ENCODE measurements at regions not wholly inside any gene's neighbourhood (a gene's known extent, or its start where the extent isn't known, plus 50 kb on each side); places are given as distances from the start of the nearest gene placed in this dataset.

- DNase-seq (ENCODE audit: low spot score), result no peak
- Histone ChIP-seq H3K4me1 (ENCODE audit: insufficient read depth, low read length, poor library complexity, severe bottlenecking) (peaks cover 19% of the 10 kb centered on the region), H4K20me1 (ENCODE audit: insufficient read depth, low read length) (no peaks in the 10 kb centered on the region), H3K79me2 (ENCODE audit: insufficient read depth, low read depth, low read length) (no peaks in the 10 kb centered on the region), H3K9me2 (ENCODE audit: insufficient read depth, low read length) (no peaks in the 10 kb centered on the region), H3K4me3 (ENCODE audit: low read depth, low read length, poor library complexity, severe bottlenecking) (no peak overlapping the region), H3K36me3 (ENCODE audit: insufficient read depth, low read length) (no peaks in the 10 kb centered on the region), H3K27ac (ENCODE audit: low read depth, low read length, poor library complexity, severe bottlenecking) (no peak overlapping the region), H3K9me3 (ENCODE audit: low read length) (no peaks in the 10 kb centered on the region), H3K4me2 (ENCODE audit: low read length) (no peak overlapping the region), H2AFZ (ENCODE audit: low read length) (no peak overlapping the region)
- no peak for TF ChIP-seq EZH2phosphoT487 (IDR thresholded peaks at IDR 0.05; ENCODE audit: borderline replicate concordance, low read depth, low read length)
- TF ChIP-seq CTCF (conservative IDR thresholded peaks at IDR 0.05; ENCODE audit: low read length), result no peak
- POLR2A ChIA-PET, result interaction anchor here (0.9 kb wide), 1 partner anchor 11 kb away, joined by 3 read pairs; no protein-coding TSS in a partner anchor
- intact Hi-C loops (cut with micrococcal nuclease; ENCODE audit: unreplicated experiment), result no loop called here
- CTCF ChIA-PET (ENCODE audit: unreplicated experiment), result no interaction called here
- no TSS peak for BruUV-seq (replicated peaks)
These were observed 106.4 kb upstream of the SERP2 start for GRCh38 chr13:44267203-44267602.

GRCh38 chr13:44267980-44268379, 105.6 kb upstream of the SERP2 start:
- Histone ChIP-seq H2AFZ (ENCODE audit: low read length) (no peak overlapping the region), H3K27ac (ENCODE audit: low read depth, low read length, poor library complexity, severe bottlenecking) (no peak overlapping the region), H3K9me3 (ENCODE audit: low read length) (no peaks in the 10 kb centered on the region), H3K4me3 (ENCODE audit: low read depth, low read length, poor library complexity, severe bottlenecking) (no peak overlapping the region), H3K36me3 (ENCODE audit: insufficient read depth, low read length) (no peaks in the 10 kb centered on the region), H3K4me1 (ENCODE audit: insufficient read depth, low read length, poor library complexity, severe bottlenecking) (peaks cover 27% of the 10 kb centered on the region), H3K4me2 (ENCODE audit: low read length) (no peak overlapping the region), H3K9me2 (ENCODE audit: insufficient read depth, low read length) (no peaks in the 10 kb centered on the region), H4K20me1 (ENCODE audit: insufficient read depth, low read length) (no peaks in the 10 kb centered on the region), H3K79me2 (ENCODE audit: insufficient read depth, low read depth, low read length) (no peaks in the 10 kb centered on the region)
- DNase-seq (ENCODE audit: low spot score), result no peak
- TF ChIP-seq EZH2phosphoT487 (IDR thresholded peaks at IDR 0.05; ENCODE audit: borderline replicate concordance, low read depth, low read length) (no peak), CTCF (conservative IDR thresholded peaks at IDR 0.05; ENCODE audit: low read length) (no peak)
- ChIA-PET POLR2A (interaction anchor here (0.6 to 1.1 kb wide), 2 partner anchors 12 to 31 kb away, joined by 3 read pairs; no protein-coding TSS in a partner anchor), CTCF (ENCODE audit: unreplicated experiment) (no interaction called here)
- BruUV-seq (replicated peaks), result no TSS peak
- intact Hi-C loops (cut with micrococcal nuclease; ENCODE audit: unreplicated experiment), result no loop called here

GRCh38 chr13:44268980-44269379, 104.6 kb upstream of the SERP2 start:
- Histone ChIP-seq H3K79me2 (ENCODE audit: insufficient read depth, low read depth, low read length) (no peaks in the 10 kb centered on the region), H3K27ac (ENCODE audit: low read depth, low read length, poor library complexity, severe bottlenecking) (no peak overlapping the region), H3K4me3 (ENCODE audit: low read depth, low read length, poor library complexity, severe bottlenecking) (no peak overlapping the region), H2AFZ (ENCODE audit: low read length) (no peak overlapping the region), H3K36me3 (ENCODE audit: insufficient read depth, low read length) (no peaks in the 10 kb centered on the region), H4K20me1 (ENCODE audit: insufficient read depth, low read length) (no peaks in the 10 kb centered on the region), H3K4me2 (ENCODE audit: low read length) (no peak overlapping the region), H3K9me3 (ENCODE audit: low read length) (no peaks in the 10 kb centered on the region), H3K4me1 (ENCODE audit: insufficient read depth, low read length, poor library complexity, severe bottlenecking) (peaks cover 37% of the 10 kb centered on the region), H3K9me2 (ENCODE audit: insufficient read depth, low read length) (no peaks in the 10 kb centered on the region)
- DNase-seq (ENCODE audit: low spot score), result no peak
- BruUV-seq (replicated peaks), result no TSS peak
- POLR2A ChIA-PET, result interaction anchor here (1.0 to 1.1 kb wide), 2 partner anchors 13 to 20 kb away, joined by 3 to 5 read pairs; no protein-coding TSS in a partner anchor
- CTCF ChIA-PET (ENCODE audit: unreplicated experiment), result no interaction called here
- TF ChIP-seq EZH2phosphoT487 (IDR thresholded peaks at IDR 0.05; ENCODE audit: borderline replicate concordance, low read depth, low read length), result no peak
- TF ChIP-seq CTCF (conservative IDR thresholded peaks at IDR 0.05; ENCODE audit: low read length), result no peak
- intact Hi-C loops (cut with micrococcal nuclease; ENCODE audit: unreplicated experiment), result no loop called here

All from OCI-LY7 (cell line).